Thoracic aorta (tissue), 2 donors: ENCODE measurements at regions not wholly inside any gene's neighbourhood (a gene's known extent, or its start where the extent isn't known, plus 50 kb on each side); places are given as distances from the start of the nearest gene placed in this dataset.

Experiments
- ATAC-seq: fragments of 150-250 bp; one replicate; pipeline ENCODE4 v1.8.0; 2017; ENCODE audit warnings: low read depth; ENCODE audit not compliant: insufficient number of reproducible peaks, low FRiP score
- DNase-seq: peaks from one replicate; pipeline ENCODE4 v3.0.0-alpha.2; 2020; ENCODE audit warnings: low spot score
- H3K27ac ChIP-seq, 2 donors: fragments of 200-600 bp; sonication (generic); 1 replicate in 1 of 2; 2 replicates in 1 of 2; pipeline ENCODE4 v1.5.1; 2016; ENCODE audit warnings: mild to moderate bottlenecking in 2 of 2, moderate library complexity in 2 of 2
- H3K27me3 ChIP-seq: fragments of 200-600 bp; sonication (generic); replicated peaks from 2 replicates; pipeline ENCODE4 v1.6.0; 2016; ENCODE audit warnings: mild to moderate bottlenecking; ENCODE audit not compliant: insufficient read depth
- H3K36me3 ChIP-seq: fragments of 200-600 bp; sonication (generic); one replicate; pipeline ENCODE4 v1.5.1; 2016
- H3K4me1 ChIP-seq, 2 donors: fragments of 200-600 bp; sonication (generic); 1 replicate in 1 of 2; 2 replicates in 1 of 2; pipeline versions ENCODE4 v1.5.1 to v1.6.0; 2016; ENCODE audit warnings: low read depth in 2 of 2, mild to moderate bottlenecking in 1 of 2; ENCODE audit not compliant: control insufficient read depth in 1 of 2
- H3K4me3 ChIP-seq: fragments of 200-600 bp; sonication (generic); 2 replicates; pipeline ENCODE4 v1.5.1; 2016; ENCODE audit warnings: mild to moderate bottlenecking
- H3K9me3 ChIP-seq: fragments of 200-600 bp; sonication (generic); 2 replicates; pipeline ENCODE4 v1.5.1; 2016
- TF ChIP-seq, protein P1 (sequence below): fragments of 200-600 bp; sonication (generic); IDR thresholded peaks from one replicate; pipeline ENCODE4 v1.5.1; 2019; ENCODE audit warnings: antibody characterized with exemption

GRCh38 chr1:29695036-29695435, 458.7 kb downstream of the PTPRU start:
- DNase-seq (no peak), ATAC-seq (no peak)
- TF ChIP-seq, protein P1, sequence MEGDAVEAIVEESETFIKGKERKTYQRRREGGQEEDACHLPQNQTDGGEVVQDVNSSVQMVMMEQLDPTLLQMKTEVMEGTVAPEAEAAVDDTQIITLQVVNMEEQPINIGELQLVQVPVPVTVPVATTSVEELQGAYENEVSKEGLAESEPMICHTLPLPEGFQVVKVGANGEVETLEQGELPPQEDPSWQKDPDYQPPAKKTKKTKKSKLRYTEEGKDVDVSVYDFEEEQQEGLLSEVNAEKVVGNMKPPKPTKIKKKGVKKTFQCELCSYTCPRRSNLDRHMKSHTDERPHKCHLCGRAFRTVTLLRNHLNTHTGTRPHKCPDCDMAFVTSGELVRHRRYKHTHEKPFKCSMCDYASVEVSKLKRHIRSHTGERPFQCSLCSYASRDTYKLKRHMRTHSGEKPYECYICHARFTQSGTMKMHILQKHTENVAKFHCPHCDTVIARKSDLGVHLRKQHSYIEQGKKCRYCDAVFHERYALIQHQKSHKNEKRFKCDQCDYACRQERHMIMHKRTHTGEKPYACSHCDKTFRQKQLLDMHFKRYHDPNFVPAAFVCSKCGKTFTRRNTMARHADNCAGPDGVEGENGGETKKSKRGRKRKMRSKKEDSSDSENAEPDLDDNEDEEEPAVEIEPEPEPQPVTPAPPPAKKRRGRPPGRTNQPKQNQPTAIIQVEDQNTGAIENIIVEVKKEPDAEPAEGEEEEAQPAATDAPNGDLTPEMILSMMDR, result no peak
- H3K27me3 ChIP-seq, result no peaks in the 10 kb centered on the region
- H3K4me1 ChIP-seq, result peaks cover 0 to 4% of the 10 kb centered on the region in 2 donors
- no peak overlapping the region for H3K27ac ChIP-seq
- no peak overlapping the region for H3K4me3 ChIP-seq
- H3K36me3 ChIP-seq, result no peaks in the 10 kb centered on the region
- H3K9me3 ChIP-seq, result no peaks in the 10 kb centered on the region

DNA sequence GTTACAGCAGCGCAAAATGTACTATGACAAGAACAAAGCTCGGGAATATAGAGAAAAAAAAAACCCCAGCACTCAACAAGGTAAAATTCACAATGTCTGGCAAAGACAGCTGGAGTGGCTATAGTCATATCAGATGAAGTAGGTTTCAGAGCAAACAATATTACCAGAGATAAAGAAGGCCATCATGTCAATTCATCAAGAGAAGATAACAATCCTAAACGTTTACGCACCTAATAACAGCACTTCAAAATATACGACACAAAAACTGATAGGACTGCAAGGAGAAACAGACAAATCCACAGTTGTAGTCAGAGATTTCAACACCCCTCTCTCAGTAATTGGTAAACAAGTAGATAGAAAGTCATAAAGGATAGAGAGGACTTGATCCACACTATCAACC, 455.2 kb downstream of the PTPRU start:
- H3K36me3 ChIP-seq, result no peaks in the 10 kb centered on the region
- no peak overlapping the region for H3K27ac ChIP-seq
- no peaks in the 10 kb centered on the region for H3K9me3 ChIP-seq
- ATAC-seq (no peak), DNase-seq (no peak)
- TF ChIP-seq, protein P1, result no peak
- H3K4me1 ChIP-seq, result no peaks in the 10 kb centered on the region
- H3K4me3 ChIP-seq, result no peak overlapping the region
- no peaks in the 10 kb centered on the region for H3K27me3 ChIP-seq

DNA sequence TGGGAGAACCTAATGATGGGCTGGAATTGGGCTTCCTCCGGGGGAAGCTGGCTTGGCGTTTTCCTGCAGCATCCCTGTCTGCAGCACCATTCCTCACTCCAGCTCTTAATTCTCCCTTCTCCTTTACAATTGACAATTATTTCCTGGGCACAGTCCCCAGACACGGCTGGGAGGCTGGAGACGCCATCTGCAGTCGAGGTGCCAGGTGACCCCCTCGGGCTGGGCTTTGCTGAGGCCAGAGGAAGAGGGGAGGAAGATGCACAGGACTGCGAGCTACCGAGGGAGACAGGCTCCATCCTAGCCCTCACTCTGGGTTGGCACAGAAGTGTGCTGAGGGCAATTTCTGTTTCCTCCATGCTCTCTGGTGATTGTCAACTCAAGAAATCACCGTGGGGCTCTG, 453.8 kb downstream of the PTPRU start:
- Histone ChIP-seq H3K4me1 (no peaks in the 10 kb centered on the region), H3K27me3 (no peaks in the 10 kb centered on the region), H3K36me3 (no peaks in the 10 kb centered on the region), H3K4me3 (no peak overlapping the region), H3K9me3 (no peaks in the 10 kb centered on the region), H3K27ac (no peak overlapping the region)
- TF ChIP-seq, protein P1, result no peak
- ATAC-seq (no peak), DNase-seq (no peak)

DNA sequence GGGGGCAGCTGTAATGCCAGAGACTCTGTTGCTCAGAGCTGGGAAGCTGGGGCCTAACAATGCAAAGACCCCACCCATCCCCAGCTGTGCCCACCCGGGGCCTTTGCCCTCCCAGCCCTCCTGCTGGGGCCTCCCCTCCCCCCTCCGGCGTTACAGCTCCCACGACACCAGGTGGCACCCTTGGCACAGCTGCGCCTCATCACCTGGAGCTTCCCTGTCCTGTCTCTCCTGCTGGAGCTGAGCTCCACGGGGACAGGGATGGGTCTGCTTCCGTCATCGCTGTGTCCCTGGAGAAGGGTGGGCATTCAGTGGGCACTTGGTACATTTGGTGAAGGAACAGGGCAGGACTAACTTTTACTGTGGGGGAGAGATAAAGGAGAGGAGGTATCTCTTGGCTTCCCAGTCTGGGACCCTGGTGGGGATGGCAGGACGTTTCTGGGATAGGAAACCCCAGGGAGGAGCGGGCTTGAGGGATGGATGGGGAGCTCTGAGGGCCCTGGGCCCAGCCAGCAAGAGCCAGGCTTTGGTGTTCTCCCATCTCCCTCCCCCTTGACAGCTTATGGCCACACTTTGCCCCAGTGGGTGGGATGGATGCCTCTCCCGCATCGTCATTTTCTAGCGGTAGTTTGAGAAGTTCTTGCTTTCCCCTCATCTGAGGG, 453.2 kb downstream of the PTPRU start:
- no peak overlapping the region for H3K4me3 ChIP-seq
- no peaks in the 10 kb centered on the region for H3K4me1 ChIP-seq
- TF ChIP-seq, protein P1, result no peak
- H3K36me3 ChIP-seq, result no peaks in the 10 kb centered on the region
- no peak for DNase-seq
- no peak for ATAC-seq
- no peak overlapping the region for H3K27ac ChIP-seq
- H3K27me3 ChIP-seq, result no peaks in the 10 kb centered on the region
- no peaks in the 10 kb centered on the region for H3K9me3 ChIP-seq

DNA sequence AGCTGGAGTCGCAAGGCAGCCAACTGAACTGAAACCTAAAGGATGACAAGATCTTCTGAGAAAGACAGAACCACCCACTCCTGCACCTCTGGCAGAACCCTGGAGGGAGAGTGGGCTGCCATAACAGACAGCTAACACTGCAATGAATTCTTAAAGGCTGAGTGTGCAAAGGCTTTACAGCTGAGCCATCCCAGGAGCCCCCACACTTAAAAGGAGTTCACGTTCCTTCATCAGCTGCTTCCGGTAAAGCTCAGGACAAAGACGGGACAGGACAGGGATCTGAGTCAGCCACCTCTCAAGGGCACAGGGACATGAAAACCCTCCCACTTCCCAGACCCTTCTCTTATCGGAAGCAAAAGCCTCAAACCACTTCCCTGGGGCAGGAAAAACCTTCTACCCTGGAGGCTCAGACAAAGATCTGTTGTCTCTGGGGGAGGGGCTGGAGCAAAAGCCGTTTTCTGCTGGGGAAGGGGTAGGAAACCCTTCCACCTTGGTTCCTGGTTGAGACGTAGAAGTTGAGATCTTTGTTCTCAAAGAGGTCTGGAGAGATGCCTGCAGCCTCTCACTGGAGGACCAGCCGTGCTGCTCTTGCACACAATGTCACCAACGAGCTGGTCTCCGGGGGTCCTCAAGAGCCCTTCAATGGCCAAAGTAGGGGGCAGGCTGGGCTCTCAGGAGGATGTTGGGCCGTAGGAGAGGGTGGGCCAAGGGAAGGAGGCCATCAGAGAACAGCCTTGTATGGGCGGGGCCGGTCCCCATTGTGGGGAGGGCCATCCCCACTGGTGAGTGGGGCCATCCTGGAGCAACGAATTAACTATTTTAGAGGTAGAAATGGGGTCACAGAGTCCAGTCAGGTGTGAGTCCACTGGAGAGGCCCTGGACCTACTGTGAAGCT, 452.4 kb downstream of the PTPRU start:
- Histone ChIP-seq H3K4me1 (no peaks in the 10 kb centered on the region), H3K27me3 (no peaks in the 10 kb centered on the region), H3K36me3 (no peaks in the 10 kb centered on the region), H3K27ac (no peak overlapping the region), H3K4me3 (no peak overlapping the region), H3K9me3 (no peaks in the 10 kb centered on the region)
- DNase-seq (no peak), ATAC-seq (no peak)
- TF ChIP-seq, protein P1, result no peak
